NT2/D1 (cell line): ENCODE measurements at regions not wholly inside any gene's neighbourhood (a gene's known extent, or its start where the extent isn't known, plus 50 kb on each side); places are given as distances from the start of the nearest gene placed in this dataset.

ENCODE experiments used
- SUZ12 ChIP-seq: IDR thresholded peaks from 2 replicates; pipeline ENCODE4 v1.6.1; 2011; ENCODE audit not compliant: insufficient read length, insufficient read depth; ENCODE audit errors: extremely low read depth
- YY1 ChIP-seq: IDR thresholded peaks from 2 replicates; pipeline ENCODE4 v1.6.1; 2011; ENCODE audit not compliant: insufficient read length, insufficient read depth

- TF ChIP-seq YY1 = no peak
- TF ChIP-seq SUZ12 = no peak
These were observed 187.5 kb upstream of the PLXNA2 start for GRCh38 chr1:208431721-208432120.
